NCI-H2081 (cell line): ENCODE measurements at regions not wholly inside any gene's neighbourhood (a gene's known extent, or its start where the extent isn't known, plus 50 kb on each side); places are given as distances from the start of the nearest gene placed in this dataset.
"Not testable (repeated sequence)": the region's sequence is repeated elsewhere in the genome, so short reads cannot be mapped to it uniquely, and the experiment has no call there.

Experiments
- DNase-seq, 2 experiments: peaks; one replicate each; lab custom pipeline; 2025; lab: John Stamatoyannopoulos, UW

DNA sequence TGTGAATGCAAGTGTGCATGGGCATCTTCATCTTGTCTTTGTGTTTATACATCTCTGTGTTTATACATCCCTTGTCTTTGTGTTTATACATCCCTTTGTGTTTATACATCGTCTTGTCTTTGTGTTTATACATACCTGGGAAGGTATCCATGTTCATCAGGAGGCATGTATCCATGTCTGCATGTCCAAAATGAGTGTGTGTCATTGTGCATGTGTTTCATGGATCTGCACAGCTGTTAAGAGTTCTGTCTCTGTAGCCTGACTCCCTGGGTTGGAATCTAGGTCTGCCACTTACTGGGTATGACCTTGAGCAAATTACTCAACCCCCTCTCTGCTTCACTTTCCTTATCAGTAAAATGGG, 50.1 kb upstream of the SIRPA start:
- no peak for DNase-seq

GRCh38 chr20:1844325-1845162, 50.7 kb upstream of the SIRPA start:
- no peak for DNase-seq

GRCh38 chr20:1842281-1842680, 52.9 kb upstream of the SIRPA start:
- DNase-seq, result no peak

DNA sequence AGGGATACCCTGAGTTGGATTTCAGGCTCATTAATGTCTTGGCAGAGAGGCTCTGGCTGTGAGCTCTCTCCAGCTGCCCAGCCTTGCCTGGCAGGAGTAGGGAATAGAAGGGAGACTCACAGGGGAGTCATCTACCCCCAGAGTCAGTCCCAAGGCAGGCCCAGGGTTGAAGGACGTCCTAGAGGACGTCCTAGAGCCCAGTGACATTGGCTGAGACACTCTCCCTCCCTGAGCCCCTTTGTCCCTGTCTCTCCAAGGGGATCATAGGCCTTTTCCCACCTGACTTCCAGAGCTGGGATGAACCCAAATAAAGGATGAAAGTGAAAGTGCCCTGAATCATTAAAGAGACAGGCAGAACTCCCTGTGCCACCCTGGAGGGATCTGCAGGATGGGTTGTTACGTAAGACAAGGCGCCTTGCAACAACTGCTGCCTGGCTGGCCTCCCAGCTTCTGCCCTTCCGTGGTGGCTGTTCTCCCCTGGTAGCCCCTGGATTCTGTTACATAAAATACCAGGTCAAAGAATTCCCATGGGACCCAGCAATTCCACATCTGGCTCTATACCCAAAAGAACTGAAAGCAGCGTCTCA, 53.6 kb upstream of the SIRPA start:
- no peak for DNase-seq

GRCh38 chr20:1840817-1841553, 54.2 kb upstream of the SIRPA start:
- DNase-seq, result no peak

DNA sequence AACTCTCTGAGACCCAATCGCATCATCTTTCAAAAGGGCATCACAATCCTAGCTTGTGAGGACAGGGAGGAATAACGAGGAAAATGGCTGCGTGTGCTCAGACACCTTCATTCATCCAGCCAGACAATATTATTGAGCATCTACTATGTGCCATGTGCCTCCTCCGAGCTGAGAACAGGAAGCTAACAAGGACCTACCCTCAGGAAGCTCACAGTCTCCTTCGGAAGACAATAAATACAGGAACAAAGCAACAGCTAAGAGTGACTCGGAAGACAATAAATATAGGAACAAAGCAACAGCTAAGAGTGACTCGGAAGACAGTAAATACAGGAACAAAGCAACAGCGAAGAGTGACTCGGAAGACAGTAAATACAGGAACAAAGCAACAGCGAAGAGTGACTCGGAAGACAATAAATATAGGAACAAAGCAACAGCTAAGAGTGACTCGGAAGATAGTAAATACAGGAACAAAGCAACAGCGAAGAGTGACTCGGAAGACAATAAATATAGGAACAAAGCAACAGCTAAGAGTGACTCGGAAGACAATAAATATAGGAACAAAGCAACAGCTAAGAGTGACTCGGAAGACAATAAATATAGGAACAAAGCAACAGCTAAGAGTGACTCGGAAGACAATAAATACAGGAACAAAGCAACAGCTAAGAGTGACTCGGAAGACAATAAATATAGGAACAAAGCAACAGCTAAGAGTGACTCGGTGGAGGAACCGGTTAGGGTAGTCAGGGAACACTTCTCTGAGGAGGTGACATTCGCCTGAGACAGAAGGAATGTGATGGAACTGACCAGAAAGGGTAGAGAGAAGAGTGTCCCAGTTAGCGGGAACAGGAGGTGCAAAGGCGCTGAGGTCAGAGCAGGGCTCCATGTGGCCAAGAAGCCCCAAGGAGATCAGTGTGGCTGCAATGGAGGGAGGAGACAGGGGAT, 55.6 kb upstream of the SIRPA start:
- DNase-seq, result not testable (repeated sequence)

- no peak for DNase-seq
These were observed 56.5 kb upstream of the SIRPA start for GRCh38 chr20:1838556-1839279.

GRCh38 chr20:1835186-1836035, 59.8 kb upstream of the SIRPA start:
- DNase-seq, result no peak

GRCh38 chr20:1833728-1834726, 61.2 kb upstream of the SIRPA start:
- no peak for DNase-seq

DNA sequence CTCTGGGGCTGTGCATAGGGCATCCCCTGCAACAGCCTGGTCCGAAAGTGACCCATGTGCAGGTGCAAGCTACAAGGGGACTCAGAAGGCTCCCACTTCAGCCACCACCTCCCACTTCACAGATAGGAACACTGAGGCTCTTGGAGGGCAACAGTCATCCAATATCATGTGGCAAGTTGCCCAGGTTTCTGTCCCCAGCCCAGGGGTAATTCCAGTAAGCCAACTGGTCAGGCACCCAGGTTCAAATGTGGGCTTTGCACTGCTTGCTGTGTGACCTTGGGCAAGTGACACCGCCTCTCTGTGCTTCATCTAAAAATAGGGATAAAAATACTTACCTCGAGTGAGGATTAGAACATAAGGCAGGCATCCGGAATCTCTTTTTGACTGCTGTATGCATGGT, 62.0 kb upstream of the SIRPA start:
- DNase-seq, result no peak

DNA sequence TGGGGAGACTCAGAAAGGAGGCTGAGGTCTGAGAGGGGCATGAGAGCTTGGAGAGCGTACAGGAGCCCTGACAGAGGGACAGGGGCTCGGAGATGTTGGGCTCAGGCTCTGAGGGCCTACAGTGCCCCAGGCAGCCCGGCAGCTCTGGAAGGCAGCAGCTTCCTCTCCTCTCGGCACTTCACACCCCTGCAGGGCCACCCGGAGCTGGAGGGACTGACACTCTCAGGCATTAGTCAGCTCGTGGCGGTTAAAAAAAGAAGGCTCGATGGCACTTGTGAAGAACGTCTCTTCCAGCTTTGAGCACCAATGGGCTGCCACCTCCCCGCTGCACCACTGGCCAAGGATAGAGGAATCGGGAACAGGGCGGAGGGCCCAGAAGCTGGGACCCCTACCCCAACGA, 62.6 kb upstream of the SIRPA start:
- DNase-seq, result no peak

GRCh38 chr20:1831606-1832005, 63.6 kb upstream of the SIRPA start:
- no peak for DNase-seq

DNA sequence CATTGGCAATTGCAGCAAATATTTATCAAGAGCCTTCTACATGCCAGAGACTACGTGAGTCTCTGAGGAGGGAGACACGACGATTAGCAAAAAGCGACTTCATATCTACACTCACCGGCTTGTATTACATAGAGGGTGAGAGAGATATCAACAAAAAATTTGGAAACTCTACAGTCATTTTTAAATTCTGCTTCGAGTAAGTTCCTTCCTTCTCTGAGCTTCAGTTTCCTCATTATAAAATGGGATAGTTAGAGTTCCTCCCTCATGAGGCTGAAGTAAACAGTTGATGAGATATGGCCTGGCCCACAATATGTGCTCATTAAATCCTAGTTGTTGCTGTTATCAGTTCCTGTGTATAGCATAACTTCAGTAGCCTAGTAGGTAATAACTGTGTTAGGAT, 64.1 kb upstream of the SIRPA start:
- DNase-seq, result no peak

GRCh38 chr20:1830240-1830639, 65.0 kb upstream of the SIRPA start:
- no peak for DNase-seq

GRCh38 chr20:1829531-1829930, 65.7 kb upstream of the SIRPA start:
- no peak for DNase-seq

- no peak for DNase-seq
These were observed 66.4 kb upstream of the SIRPA start for GRCh38 chr20:1828786-1829131.

GRCh38 chr20:1827974-1828785, 67.0 kb upstream of the SIRPA start:
- DNase-seq, result no peak

DNA sequence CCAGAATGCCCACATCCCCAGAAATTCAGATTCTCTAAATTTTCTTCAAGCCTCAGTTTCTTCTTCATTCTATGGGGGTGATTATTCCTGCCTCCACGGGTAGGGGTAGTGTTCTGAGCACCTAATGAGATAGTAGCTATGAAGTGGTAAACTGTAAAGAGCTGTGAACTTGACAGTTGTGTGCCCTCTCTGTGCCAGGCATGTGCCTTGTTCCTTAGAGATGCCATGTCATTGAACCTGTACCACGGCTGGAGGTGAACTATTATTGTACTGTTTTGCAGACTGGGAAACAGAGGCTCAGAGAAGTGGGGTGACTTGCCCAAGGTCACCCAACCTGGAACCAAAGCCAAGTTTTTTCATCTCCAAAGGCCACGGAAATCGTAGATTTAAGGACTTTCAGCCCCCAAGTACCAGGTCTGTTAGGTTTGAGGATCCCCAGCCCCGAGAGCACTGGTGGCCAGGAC, 67.7 kb upstream of the SIRPA start:
- no peak for DNase-seq
